GM21576 (cell line): ENCODE measurements at regions not wholly inside any gene's neighbourhood (a gene's known extent, or its start where the extent isn't known, plus 50 kb on each side); places are given as distances from the start of the nearest gene placed in this dataset.
"Not testable (repeated sequence)": the region's sequence is repeated elsewhere in the genome, so short reads cannot be mapped to it uniquely, and the experiment has no call there.

Source experiments
- ATAC-seq: cut with Tn5 transposase; IDR thresholded peaks from one replicate; pipeline ENCODE4 v1.9.1; 2021; ENCODE audit warnings: mild to moderate bottlenecking, moderate library complexity; ENCODE audit not compliant: unreplicated experiment

DNA sequence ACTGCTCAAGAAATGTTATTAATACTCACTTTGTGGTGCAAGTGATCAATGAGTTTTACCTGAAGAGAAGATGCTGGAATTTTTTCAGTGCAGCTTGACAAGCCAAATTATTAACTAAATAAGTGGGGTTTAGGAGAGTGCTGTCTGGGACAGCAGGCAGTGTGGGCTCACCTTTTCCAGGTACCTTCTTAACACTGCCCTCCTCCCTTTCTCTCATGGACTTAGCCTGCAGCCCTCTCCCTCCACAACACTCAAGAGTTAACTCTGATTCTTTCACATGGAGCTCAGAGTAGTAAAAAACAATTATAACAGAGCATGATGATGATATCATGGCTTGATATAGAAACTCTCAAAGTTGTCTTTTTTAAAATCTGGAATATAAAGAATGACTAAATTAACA is 404.8 kb upstream of the SLC30A5 start:
- ATAC-seq = no peak

DNA sequence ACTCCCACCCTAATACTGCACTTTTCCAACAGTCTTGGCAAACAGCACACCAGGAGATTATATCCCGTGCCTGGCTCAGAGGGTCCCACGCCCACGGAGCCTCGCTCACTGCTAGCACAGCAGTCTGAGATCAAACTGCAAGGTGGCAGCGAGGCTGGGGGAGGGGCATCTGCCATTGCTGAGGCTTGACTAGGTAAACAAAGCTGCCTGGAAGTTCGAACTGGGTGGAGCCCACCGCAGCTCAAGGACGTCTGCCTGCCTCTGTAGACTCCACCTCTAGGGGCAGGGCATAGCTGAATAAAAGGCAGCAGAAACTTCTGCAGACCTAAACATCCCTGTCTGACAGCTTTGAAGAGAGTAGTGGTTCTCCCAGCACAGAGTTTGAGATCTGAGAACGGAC is 401.9 kb upstream of the SLC30A5 start:
- not testable (repeated sequence) for ATAC-seq

DNA sequence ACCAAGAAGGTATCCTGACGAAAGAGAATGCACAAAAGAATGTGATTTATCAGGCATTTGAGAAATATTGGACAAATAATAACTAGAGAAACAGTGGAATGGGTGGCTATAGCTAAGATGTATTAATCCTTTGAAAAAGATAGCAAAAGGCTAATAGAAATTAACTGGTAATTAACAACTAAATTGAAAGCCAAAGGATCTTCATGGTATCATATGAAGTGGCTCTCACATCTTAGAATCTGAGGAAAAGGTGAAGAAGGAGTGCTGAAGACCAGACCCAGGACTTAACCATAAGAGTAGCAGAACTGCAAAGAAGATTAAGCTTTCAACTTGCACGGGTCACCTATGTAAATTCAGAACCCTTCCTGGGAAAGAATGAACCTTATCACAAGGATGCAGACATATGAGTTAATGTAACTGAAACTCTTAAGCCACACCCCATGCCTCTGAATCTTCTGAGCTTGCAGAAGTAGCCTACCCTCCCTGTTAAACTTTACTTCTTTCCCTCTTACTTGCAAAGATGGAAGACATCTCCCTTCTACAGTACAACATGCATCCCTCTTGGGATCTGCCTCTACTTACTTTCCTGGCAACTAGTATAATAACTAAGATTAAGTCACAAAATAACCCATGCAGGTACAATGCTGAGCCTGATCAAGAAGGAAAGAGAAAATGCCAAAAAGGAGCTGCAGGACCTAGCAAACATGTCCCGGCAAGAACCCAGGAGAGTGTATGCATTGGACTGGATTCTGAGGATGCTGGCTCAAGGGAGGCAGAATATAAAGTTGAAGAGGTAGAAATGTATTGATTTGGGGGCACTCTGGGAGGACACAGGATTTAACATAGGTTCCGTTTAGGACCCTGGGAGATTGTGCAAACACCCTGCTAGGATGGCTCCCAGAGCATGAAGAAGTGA is 395.5 kb upstream of the SLC30A5 start:
- ATAC-seq = no peak

DNA sequence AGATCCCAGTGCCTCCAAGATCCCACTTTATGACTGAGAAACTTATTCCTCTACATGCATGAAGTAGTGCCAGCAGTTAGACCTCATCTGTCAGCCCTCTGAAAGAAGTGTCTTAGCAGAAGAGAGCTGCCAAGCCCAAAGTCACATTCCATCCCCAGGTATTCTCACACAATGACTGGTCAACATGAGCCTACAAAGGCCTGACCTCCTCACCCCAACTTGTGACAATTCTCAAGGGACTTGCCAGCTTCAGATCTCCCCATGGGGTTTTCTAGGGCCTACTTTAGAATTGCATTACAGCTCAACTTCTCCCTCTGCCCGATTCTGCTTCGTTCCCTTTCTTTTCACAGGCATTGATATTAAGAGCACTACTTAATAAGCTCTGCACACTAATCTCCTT is 393.8 kb upstream of the SLC30A5 start:
- no peak for ATAC-seq

DNA sequence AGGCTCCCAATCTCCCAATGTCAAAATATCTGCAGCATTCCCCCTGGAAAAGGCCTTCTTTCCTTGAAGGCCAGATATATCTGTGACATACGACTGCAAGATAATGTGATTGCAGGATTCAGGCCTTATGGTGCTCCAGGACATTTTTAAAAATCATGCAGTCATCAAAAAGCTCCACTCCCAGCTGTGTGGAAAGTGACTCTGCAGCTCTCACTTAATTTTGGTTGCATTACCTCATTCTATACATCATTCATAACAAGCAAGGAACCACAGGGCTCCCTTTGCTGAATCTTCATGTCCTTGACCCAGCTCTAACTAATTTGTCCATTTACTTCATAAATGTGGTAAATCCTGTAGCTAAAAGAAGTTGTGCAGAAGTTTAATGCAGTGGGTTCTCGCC is 386.2 kb upstream of the SLC30A5 start:
- ATAC-seq = no peak

DNA sequence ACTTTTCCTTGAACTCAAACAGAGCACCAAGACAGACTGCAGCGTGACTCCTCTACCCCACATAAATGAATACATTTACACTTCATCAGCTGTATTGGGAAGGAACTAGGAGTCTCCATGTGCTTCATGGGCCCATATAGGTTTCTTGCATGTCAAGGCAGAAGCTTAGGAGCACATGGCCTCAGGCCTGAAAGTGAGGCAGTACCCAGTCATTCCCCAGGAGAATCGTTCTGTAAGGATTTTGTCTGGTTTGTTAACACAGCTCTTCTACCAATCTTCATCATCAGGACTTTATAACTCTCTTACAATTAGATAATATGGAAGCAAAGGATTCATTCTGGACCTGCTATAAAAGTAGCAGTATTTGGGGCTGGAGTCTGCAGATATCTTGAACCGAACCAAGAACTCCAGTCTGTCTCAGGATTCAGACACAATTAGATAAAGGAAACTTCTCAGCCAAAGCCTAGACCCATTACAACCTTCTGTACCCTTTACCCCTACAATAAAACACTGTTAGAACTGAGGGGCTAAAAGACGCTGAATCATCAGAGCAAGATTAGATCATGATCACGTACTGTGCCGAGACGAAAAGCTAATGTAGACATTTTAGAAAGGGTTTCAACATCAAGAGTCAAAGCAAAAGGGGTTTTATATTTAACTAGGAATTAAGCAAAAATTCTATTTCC is 385.5 kb upstream of the SLC30A5 start:
- no peak for ATAC-seq

GRCh38 chr5:68708842-68709170 is 385.0 kb upstream of the SLC30A5 start:
- no peak for ATAC-seq

- ATAC-seq = no peak
These were observed 384.6 kb upstream of the SLC30A5 start for GRCh38 chr5:68709239-68709638.

GRCh38 chr5:68710514-68710913 is 383.3 kb upstream of the SLC30A5 start:
- ATAC-seq = peak; percentile 56

GRCh38 chr5:68711293-68712200 is 382.3 kb upstream of the SLC30A5 start:
- peak; percentile 88 for ATAC-seq

DNA sequence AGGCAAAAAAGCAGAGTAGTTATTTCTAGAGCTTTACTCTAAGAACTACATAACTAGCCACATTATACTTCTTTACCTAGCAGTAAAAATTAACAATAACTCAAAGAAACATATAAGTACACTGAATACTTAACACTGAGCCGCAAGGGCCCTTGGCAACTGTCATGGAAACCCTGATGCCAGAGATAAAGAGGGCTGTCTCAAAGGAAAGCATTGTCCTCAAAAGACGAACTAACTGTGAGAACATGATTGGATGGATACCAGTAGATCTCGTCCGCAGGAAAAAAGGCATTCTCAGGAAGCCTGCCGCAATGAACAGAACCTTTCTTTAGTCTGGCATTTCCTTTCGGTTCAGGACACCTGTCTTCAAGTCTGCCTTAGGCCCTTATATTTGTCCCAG is 379.0 kb upstream of the SLC30A5 start:
- no peak for ATAC-seq

GRCh38 chr5:68720884-68721610 is 372.8 kb upstream of the SLC30A5 start:
- ATAC-seq = no peak

GRCh38 chr5:68722357-68722756 is 371.5 kb upstream of the SLC30A5 start:
- ATAC-seq = no peak

DNA sequence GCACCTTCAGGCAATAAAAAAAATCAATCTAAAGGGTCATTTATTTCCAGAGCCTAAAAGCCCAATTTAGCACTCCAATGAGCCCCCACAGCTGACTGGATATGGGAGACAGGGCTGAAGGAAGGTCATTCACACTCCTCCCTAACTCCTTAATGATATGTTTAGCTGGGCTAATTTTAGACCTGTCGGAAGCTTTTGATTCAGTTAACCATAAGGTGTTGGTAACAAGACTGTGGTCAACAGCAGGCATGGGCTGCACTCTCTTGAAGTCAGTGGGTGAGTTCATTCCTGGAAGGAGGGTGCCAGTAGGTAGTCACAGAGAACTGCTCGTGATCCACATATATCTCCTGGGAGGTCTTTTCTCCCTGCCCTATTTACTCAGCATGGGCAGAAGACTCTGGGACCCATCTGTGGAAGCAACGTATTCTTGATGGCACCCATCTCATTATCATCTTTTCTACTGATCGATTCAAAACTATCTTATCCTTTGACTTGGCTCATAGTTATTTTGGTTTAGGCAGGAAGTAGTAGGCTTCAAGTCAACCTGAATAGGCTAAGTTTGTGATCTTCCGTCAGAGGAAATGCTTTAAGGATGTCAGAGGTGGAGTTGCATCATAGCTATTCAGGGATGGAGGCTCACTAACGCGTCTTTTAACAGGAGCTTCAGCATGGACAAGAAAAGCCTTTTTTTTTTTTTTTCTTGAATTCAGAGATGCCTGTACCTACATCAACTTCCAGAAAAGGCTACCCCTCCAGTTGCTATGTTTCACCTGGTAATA is 367.7 kb upstream of the SLC30A5 start:
- ATAC-seq = no peak

GRCh38 chr5:68727931-68728330 is 365.9 kb upstream of the SLC30A5 start:
- no peak for ATAC-seq

- ATAC-seq = no peak
These were observed 364.1 kb upstream of the SLC30A5 start for GRCh38 chr5:68729678-68730077.

- ATAC-seq = no peak
These were observed 363.4 kb upstream of the SLC30A5 start for GRCh38 chr5:68730220-68730978.

GRCh38 chr5:68730979-68731654 is 362.7 kb upstream of the SLC30A5 start:
- ATAC-seq = no peak

DNA sequence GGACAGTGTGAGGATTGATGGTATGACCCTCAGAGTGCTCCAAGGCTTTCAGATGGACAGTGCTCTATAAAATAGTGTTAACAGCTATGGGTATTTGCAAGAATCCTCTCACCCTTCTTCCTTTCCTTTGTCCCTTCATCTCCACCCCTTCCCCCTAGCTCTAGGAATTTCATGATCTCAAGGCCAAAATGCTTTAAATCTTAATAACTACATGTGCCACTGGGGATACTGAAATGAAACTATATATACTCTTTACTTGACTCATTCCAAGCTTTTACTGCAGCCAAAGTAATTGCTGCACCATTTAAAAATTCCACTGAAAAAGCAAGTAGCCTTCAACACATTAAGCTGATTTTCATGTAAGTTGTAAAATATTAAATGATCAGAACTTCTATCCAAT is 361.6 kb upstream of the SLC30A5 start:
- ATAC-seq = no peak
